GM10266 (cell line): ENCODE measurements at regions not wholly inside any gene's neighbourhood (a gene's known extent, or its start where the extent isn't known, plus 50 kb on each side); places are given as distances from the start of the nearest gene placed in this dataset.

ENCODE experiments used
- DNase-seq: peaks from one replicate; pipeline ENCODE4 v3.0.0; 2012; ENCODE audit errors: extremely low spot score
- TF ChIP-seq, protein P1 (sequence below): IDR thresholded peaks from 2 replicates; pipeline ENCODE4 v1.5.1; 2012; ENCODE audit warnings: mild to moderate bottlenecking, low read depth; ENCODE audit not compliant: control insufficient read depth, insufficient read depth; ENCODE audit errors: missing control alignments

DNA sequence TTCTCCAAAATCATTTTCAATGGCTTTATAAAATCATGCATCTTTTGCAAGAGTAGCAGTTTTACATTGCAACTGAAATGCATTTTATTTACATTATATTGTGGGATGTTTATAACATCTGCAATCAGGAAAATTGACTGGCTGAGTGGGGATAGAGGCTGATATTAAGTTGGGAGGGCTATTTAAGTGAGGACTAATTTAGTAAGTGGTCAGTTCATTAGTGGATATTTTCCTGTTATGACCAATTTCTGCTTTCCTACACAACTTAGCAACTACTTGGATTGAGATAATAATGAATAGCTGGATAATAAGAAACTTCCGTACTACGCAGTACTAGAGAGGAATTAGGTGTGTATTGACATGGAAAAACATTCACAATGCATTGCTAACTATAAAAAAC lies 92.9 kb upstream of the SSBP2 start:
- TF ChIP-seq, protein P1, sequence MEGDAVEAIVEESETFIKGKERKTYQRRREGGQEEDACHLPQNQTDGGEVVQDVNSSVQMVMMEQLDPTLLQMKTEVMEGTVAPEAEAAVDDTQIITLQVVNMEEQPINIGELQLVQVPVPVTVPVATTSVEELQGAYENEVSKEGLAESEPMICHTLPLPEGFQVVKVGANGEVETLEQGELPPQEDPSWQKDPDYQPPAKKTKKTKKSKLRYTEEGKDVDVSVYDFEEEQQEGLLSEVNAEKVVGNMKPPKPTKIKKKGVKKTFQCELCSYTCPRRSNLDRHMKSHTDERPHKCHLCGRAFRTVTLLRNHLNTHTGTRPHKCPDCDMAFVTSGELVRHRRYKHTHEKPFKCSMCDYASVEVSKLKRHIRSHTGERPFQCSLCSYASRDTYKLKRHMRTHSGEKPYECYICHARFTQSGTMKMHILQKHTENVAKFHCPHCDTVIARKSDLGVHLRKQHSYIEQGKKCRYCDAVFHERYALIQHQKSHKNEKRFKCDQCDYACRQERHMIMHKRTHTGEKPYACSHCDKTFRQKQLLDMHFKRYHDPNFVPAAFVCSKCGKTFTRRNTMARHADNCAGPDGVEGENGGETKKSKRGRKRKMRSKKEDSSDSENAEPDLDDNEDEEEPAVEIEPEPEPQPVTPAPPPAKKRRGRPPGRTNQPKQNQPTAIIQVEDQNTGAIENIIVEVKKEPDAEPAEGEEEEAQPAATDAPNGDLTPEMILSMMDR = no peak

DNA sequence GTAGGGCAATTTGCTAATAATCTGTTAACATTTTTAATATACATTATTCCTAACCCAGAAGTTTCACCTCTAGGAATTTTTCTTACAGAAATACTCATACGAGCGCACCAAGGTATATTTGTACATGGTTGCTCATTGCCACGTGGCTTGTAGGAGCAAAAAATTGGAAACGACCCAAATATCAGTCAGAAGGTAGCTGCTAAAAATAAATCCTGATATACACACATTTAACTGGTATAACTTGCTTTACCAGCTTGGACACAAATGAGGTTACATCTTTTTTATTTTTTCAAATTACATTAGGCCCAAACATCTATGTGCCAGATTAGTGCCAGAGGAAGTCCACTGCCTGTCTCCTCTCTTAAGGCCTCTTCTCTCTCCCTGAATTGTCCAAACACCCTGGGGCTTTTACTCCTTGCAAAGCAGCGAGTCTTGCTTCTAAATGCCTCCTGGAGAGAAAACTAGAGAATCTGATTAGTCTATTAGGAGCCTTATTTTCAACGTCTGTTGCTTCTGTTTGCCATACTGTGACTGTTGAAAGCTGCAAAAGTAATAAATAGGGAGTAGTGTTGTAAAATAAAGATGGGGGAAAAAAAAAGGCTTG lies 92.0 kb upstream of the SSBP2 start:
- DNase-seq = no peak

More for the DNA sequence above, 92.9 kb upstream of the SSBP2 start:
- DNase-seq = no peak

DNA sequence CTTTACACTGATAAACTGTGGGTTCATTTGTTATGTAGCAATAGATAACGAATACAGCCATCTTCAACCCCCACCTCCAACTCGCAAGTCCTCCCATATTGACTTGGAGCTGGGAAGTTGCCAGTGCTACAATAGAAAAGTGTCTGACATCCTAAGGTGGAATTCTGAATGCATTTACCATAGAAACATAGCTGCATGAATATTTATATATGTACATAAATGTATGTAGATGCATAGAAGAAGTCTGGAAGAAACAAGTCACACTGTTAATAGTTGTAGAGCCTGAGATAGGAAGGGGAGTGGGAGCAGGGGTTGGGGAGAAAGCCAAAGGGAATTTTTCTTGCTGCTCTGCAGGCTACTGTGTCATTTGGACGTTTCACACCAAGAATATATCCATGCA lies 88.1 kb upstream of the SSBP2 start:
- TF ChIP-seq, protein P1 = no peak
- DNase-seq = no peak

More for the DNA sequence above, 92.0 kb upstream of the SSBP2 start:
- TF ChIP-seq, protein P1 = no peak

DNA sequence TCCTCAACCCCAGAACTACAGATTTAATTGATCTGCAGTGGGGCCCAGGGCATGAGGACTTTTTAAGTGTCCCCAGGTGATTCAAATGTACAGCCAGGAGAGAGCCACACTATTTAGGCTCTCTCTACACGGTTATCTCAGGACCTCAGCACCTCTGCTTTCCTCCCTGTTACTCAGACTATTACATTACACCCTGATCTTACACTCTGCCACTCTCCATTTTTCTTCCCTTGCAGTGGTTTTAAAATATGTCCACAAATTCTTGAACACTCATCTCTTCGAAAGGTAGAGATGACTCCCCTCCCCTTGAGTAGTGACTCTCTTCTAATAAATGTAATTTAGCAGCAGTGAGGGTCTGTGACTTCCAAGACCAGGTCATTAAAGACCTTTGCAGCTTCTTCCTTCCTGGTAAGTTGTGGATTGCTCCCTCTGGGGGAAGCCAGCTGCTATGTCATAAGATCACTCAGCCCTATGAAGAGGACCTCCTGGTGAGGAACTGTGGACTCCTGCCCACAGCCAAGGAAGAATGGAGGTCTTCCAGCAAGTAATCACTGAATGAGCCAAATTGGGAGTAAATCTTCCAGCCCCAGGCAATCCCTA lies 87.5 kb upstream of the SSBP2 start:
- no peak for DNase-seq
- TF ChIP-seq, protein P1 = peak; percentile 51

DNA sequence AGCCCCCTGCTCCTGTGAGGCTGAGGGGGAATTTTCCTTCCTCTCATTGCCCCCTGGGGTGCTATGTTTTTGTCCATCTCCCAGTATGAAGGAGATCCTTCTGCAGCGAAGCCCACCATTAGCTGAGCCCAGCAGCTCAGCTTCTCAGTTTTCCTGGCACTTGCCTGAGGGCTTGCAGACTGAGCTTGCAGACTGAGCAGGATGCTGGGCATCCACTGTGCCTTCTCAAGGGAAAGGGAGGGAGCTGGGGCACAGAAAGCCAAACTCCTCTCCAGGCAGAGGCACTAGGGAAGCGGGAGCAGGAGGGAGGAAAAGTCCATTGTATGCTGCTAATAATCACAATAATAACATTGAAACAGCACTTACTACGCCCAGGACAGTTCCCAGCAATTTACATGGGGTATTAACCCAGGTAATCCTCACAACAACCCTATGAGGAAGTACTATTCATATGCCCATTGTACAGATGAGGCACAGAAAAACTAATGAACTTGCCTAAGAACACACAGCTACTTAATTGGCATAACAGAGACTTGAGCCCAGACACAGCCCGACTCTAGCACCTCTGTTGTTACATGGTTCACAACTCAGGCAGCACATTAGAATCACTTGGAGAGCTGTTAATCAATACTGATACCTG lies 86.9 kb upstream of the SSBP2 start:
- TF ChIP-seq, protein P1 = no peak
- DNase-seq = no peak

DNA sequence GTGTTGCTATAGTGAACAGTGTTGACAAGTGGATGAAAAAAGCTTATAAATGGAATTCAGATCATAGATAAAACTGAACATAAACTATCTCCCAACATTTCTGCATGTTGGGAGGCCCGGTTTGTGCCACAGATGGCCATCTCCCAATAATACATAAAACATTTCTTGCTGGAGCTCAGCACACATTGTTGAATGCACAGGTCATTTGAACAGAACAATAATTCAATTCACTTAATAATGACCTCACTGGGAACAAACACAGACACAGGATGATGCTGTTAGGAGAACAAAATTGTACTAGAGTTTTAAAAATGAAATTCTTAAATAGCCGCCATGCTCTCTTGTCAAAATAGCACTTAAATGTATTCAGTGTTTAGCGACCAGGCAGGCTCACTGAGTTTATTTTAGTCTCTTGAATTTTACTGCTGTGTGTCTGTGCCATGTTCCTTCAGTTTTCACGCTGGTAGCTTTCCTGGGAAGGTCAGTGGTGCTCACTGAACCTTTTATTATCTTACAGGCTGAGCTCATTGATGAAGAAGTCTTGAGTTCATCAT lies 85.0 kb upstream of the SSBP2 start:
- no peak for DNase-seq
- TF ChIP-seq, protein P1 = no peak

DNA sequence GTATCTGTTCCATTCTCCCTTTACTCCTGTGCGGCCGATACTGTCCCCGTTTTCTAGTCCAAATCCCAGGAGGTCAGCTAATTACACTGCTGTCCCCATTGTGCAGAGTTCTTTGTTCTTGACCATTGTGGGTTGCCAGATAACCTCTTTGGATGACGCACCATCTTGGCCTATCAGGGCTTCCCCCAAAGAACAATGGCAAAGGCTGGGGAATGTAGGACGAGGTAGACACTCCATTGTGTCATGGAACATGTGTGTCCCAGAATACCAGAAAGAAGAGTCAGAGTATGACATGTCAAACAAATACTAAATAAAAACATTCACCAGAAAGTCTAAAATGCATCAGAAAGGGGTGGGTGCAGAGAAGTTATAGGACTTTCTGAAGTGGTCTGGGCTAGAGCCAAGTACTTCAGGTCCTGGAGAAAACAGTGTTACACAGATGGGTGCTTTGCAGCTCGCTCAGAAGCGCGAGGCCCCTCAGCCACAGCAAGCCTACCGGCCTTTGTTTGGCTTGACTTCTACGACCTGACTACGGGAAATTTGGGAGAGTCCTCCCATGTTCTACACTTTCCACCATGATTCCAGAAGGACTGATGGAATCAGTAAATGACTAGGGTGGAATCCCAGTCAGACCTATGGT lies 83.2 kb upstream of the SSBP2 start:
- TF ChIP-seq, protein P1 = no peak

More for the DNA sequence above, 83.2 kb upstream of the SSBP2 start:
- DNase-seq = no peak
